Lower leg skin (tissue), 3 donors: ENCODE measurements at regions not wholly inside any gene's neighbourhood (a gene's known extent, or its start where the extent isn't known, plus 50 kb on each side); places are given as distances from the start of the nearest gene placed in this dataset.
"Not testable (repeated sequence)": the region's sequence is repeated elsewhere in the genome, so short reads cannot be mapped to it uniquely, and the experiment has no call there.

ENCODE experiments used
- DNase-seq, 2 donors: peaks; one replicate each; pipeline ENCODE4 v3.0.0-alpha.2; 2019; ENCODE audit warnings: low spot score in 2 of 2
- H3K4me3 ChIP-seq: fragments of 200-600 bp; sonication (generic); 2 replicates; pipeline ENCODE4 v1.5.1; 2017; ENCODE audit warnings: mild to moderate bottlenecking, low read depth; ENCODE audit not compliant: poor library complexity, severe bottlenecking
- WGBS, 2 donors: methylation state at CpG; one replicate each; pipeline ENCODE4 v1.1.5; 2018; 5-methylcytosine and 5-hydroxymethylcytosine counted together
- intact Hi-C: fragments of 100-400 bp; cut with DNase I; formaldehyde crosslinking; loops from one replicate; pipeline ENCODE4 v1.15.0; 2023; ENCODE audit warnings: low total_unique reads

DNA sequence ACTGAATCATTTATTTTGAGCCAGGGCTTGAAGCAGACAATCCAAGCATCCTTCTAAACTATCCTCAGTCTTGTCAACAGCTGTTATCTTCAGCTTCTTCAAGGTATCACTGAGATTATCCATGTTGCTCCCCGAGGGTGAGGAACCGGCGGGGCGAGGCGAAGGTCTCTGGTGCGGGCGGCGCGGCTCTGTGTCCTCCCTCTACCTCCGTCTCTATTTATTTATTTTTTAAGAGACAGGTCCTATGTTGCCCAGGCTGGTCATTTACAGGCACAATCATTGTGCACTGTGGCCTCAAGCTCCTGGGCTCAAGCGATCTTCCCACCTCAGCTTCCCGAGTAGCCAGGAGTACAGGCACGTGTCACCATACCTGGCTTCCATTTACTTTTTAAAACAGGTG lies 130.0 kb downstream of the SRGAP2 start:
- DNase-seq, H3K4me3 ChIP-seq, intact Hi-C loops: not testable (repeated sequence)
- 100% methylated on average over 1 of the region's 13 CpGs; no CpG with 5 or more reads in 1 of the 2 donors for WGBS, 2 donors

DNA sequence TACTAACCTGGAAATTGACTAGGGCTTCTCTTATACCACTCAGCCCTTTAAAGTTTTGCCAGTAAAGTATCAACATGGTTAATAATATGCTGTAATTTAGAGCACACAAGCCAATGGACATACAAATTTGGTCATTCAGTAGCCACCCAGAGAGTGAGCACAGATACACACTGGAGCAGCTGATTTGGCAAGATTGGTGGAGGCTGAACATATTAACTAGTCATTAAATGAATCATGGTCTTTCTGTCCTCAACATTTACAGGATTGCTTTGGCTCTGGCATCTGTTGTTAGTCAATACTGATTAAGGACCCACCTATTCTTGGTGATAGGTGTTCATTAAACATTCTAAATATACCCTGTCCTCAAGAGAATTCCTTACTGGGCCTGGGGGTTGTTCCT lies 130.6 kb downstream of the SRGAP2 start:
- H3K4me3 ChIP-seq, intact Hi-C loops, DNase-seq: not testable (repeated sequence)

DNA sequence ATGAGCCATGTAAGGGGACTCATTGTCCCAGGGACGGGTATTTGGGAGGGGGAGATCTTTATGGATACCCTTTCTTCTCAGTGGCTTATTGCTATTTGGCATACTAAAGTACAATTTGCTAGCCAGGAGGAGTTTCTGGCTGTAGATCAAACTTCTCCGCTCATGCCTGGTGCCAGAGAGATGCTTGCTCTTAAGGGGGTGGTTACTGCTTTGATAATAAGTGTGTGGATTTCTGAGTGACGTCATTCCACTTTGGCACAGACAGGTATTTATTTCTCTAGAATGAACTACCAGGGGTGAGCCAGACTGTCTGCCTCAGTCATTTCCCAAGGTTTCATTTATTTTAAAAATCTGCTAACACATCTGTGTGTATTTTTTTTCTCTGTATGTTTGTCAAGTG lies 131.1 kb downstream of the SRGAP2 start:
- whole genome bisulfite sequencing, 2 donors, result 44 to 68% methylated on average over 3 of the region's 3 CpGs
- DNase-seq, intact Hi-C loops, H3K4me3 ChIP-seq: not testable (repeated sequence)

DNA sequence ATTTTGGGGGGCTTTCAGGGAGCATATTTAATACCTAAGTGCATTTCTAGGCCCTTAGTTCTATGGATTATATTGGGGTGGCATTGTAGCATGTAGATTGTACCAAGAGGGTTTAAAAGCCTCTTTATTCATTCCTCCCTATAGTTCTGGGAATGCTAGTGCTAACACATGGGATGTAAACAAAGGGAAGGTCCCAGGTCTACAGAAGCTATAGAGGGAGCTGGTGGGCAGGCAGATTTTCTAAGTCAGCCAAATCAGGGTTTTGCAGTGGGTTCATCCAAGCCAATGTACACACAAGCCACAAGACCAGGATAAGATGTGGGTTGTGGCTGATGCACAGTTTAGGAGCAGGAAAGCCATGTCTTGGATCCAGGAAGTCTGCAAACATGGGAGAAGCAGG lies 131.8 kb downstream of the SRGAP2 start:
- intact Hi-C loops, DNase-seq, H3K4me3 ChIP-seq: not testable (repeated sequence)

DNA sequence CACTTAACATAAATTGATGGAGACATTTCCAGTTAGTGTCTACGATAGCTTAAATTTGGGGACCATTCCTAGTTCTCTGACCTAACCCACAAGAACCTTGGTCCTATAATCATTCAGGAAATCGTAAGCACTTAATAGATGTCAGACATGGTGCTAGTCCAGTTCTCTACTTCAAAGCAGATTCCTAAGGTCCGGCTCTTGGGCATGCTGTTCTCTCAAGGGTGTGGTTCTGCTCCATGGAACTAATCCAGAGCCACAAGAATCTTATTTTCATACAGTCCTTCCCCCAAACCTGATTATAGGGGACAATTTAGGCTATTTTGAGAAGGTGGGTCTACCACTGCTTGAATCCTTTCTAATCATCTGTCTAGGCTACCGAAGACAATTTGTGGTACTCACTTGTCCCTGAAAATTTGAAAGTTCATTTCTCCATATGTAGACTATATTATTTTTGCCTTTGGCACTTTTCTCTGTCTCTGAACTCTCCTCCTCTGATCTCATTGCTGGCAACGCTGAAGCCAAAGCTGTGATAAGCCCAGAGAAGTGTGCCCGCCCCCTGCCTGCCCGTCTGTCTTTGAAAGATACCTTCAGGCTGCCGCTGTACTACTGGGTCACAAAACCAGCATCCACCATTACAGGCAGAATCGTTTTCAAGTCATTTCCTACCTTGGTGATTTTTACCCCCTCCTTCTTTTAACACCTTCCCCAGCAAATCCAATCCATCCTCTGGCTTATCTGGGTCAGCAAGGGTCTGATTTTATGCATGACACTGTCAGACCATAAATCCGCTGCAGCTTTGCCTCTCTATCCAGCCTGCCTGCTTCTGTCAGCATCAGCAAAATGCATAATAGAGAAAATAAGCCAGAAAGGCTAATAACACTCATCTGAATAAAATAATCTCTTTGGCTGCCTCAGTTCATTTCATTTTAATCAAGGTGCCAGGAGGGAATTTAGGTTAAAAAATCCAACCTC lies 132.8 kb downstream of the SRGAP2 start:
- intact Hi-C loops, DNase-seq, H3K4me3 ChIP-seq: not testable (repeated sequence)
- WGBS, 2 donors, result 45 to 61% methylated on average over 2 of the region's 10 CpGs

DNA sequence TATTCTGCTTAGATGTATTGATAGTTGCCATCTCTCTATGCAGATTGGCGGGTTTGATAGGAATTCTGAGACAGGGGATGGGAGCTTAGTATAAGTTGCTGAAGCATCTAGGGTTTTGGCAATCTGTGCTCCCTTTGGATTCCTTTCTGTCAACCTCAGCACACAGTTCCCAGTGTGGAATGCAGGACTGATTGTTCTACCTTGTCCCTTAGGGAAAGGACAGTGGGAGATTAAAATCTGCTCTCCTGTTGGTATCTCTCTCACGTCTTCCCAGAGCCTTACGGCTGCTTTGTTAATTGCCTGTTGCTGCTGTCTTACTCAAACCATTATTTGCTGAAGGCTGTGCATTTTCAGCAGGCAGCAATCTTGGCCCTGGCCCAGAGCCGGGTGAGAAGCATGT lies 133.3 kb upstream of the IKBKE start:
- WGBS, 2 donors, result 67 to 80% methylated on average over 1 of the region's 4 CpGs
- H3K4me3 ChIP-seq, intact Hi-C loops, DNase-seq: not testable (repeated sequence)

DNA sequence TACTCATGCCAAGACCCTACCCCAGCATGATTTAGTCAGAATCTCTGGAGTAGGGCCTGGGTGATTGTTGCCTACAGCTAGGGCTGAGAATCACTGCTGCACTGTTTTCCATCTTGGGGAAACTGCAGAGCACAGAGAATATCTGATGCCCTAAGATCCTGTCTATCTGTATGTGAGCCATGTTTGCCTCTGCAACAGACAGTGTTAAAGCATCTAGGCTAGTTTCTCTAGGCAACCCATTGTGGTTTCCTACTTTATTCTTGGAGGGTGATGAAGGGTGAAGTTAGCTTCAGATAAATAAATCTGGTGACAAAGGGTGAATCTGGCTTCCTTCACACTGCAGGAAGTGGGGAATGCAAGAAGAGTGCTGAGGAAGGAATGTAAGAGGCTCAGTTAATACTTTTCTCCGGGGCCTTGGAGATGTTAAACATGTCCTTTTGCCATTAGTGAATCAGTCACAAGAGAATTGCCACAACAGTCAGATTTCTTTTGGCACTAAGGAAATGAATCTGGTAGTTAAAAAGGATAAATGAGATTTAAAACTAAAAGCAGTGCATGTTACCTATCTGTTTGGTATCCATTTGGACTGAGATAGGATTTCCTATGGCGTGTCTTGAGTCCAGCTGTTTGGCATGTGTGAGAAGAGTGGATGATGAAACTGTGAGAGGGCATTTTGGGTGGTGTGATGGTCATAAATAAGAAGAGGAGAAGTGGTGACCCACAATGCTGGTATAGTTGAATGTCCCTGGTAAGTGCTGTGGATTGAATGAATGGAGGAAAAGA lies 119.6 kb upstream of the IKBKE start:
- DNase-seq, H3K4me3 ChIP-seq, intact Hi-C loops: not testable (repeated sequence)
- WGBS, 2 donors, result 68 to 75% methylated on average over 1 of the region's 2 CpGs

DNA sequence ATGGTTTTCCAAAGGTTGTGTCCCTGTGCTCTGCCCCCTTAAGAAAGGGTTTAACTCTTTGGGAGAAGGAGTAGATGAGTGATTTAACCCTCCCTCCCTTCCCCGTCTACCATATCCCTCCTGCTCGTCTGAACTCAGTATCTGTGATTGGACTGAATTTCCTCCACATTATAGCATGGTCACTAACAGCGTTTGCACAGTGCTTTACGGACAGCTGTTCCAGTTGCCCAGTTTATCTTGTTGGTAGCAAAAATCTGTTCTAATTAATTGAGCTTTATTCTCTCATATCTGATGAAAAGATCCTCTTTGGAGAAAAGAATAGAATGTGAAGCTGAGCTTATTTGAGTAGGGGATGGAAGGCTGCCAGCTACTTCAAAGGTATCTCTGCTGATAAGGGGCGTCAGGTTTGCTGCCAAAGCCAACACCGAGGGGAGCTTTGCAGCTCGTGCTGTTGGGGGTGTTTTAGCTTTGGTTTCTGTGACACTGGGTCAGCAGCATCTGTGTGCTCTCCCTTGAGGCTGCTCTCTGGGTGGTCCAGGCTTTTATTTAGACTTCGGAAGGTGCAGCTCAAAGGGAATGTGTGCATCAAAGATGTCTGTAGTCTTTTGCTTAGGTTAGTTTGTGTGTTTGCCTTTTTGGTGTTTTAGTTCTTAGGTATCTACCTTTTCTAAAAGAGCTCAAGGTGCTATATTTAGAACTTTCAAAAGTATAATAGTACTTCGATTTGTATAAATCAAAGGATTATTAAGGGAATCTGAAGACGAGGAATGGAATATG lies 118.8 kb upstream of the IKBKE start:
- intact Hi-C loops, H3K4me3 ChIP-seq, DNase-seq: not testable (repeated sequence)
- 82 to 95% methylated on average over 4 to 5 of the region's 10 CpGs for WGBS, 2 donors

DNA sequence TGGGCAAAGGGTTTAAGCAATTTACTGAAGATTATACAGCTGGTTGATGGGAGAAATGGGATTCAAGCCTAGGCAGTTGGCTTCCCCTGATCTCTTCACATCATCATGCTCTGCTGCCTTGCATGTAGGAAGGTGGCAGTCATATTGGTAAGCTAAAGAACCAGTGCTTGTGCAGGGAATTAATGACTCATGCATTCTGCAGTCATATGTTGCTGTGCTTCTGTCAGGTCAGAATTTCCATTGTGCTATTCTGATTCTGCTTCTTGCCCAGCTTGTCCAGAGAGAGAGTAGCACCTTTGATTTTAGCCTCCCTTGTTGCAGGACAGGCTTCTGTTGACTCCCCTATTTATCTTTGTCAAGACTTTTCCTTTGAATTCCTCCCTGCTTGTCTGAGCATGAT lies 114.0 kb upstream of the IKBKE start:
- DNase-seq, intact Hi-C loops: not testable (repeated sequence)

DNA sequence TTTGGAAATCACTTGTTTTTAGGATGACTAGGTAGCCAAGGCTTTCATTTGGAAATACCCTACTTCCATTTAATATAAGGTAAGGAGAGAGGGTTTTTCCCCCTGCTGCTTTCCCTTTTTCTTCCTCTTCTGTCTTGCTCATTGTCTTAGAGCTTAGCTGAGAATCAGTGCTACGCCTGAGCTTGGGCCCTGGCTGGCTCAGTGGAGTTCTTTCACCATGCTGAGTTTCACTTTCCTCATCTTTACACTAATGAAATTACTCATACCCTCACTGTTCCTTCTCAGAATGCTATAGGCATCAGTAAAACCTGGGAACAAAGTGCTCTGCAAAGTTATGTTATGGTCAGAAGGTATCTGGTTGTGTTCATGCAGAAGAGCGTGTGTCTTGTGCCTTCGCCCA lies 112.3 kb upstream of the IKBKE start:
- DNase-seq, H3K4me3 ChIP-seq, intact Hi-C loops: not testable (repeated sequence)
- WGBS, 2 donors, result 78 to 95% methylated on average over 1 of the region's 3 CpGs

More for the DNA sequence above, 114.0 kb upstream of the IKBKE start:
- not testable (repeated sequence) for H3K4me3 ChIP-seq

DNA sequence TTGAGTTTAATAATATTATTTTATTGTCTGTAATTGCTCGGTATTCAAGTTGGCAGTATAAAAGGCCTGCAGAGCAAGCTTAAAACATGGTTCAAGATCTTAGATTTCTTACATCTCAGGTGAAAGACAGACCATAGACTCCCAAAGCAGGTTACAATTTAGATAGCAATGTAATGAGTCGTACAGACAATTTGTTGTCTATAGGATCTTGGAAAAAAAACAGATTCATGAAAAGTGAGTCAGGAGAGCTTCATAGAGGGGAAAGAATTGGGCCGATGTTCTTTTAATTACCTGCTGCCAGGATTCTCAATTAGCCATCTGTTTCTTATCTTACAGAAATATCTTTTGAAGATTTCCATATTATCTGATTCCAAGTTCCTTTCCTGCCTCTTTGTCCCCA lies 111.5 kb upstream of the IKBKE start:
- WGBS, 2 donors, result 53 to 54% methylated on average over 2 of the region's 3 CpGs
- DNase-seq, intact Hi-C loops, H3K4me3 ChIP-seq: not testable (repeated sequence)

DNA sequence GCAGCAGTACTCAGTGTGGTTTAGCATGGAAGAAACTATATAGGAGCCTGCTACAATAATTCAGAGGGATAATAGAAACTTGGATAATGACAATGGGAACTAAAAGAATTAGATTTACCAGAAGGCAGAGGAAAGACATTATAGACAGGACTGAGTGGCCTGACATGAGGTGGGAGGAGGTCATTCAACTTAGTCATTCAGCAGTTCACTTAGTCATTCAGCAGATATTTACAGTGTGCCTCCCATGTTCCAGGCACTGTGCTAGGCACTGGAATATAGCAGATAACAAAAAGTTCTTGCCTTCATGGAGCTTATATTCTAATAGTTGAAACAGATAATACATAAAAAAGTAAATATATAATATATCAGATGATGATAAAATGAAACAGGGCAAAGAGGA lies 110.9 kb upstream of the IKBKE start:
- intact Hi-C loops, DNase-seq: not testable (repeated sequence)

DNA sequence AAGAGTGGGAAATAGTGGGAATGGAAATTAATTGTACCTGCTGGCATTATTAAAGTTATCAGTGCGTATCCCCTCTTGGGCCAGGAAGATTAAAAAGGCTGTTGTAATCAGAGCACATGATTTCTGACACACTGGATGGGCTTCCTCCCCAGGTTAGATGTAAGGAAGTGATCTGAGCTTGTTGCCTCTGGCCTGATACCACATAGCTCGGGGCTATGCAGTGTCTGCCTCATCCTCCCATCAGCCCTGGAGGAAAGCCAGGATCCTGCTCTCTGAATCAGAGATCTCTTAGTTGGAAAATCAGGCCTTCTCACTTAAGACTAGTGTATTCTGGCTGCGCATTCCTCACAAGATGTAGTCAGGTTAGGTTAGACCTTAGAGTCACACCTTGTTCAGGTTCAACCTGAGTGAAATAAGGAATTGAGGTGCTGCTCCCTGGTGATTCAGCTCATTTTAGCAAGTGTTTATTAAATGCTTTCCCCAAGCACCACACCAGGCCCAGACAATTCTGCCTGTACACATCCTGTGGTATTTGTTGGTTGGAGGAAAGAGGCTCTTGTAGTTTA lies 108.2 kb upstream of the IKBKE start:
- DNase-seq, intact Hi-C loops, H3K4me3 ChIP-seq: not testable (repeated sequence)
- 89% methylated on average over 1 of the region's 3 CpGs; no CpG with 5 or more reads in 1 of the 2 donors for WGBS, 2 donors

More for the DNA sequence above, 110.9 kb upstream of the IKBKE start:
- H3K4me3 ChIP-seq, result not testable (repeated sequence)

DNA sequence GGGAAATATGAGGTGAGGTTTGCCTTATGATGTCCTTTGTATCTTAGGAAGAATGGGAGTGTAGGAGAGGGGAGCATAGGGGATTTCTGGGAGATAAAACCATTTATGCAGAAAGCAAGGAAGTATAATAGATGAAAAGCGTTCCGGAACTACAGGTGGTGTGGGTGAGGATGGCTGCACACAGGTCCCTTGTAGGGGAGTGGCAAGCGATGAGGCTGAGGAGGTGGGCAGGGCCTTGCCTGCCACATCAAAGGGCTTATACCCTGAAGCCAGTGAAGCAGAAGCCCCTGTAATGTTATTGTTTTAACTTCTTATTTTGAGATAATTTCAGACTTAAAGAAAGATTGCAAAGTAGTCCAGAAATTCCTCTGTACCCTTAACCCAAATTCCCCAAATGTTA lies 107.3 kb upstream of the IKBKE start:
- intact Hi-C loops, DNase-seq, H3K4me3 ChIP-seq: not testable (repeated sequence)
- 94 to 96% methylated on average over 3 of the region's 3 CpGs for WGBS, 2 donors
